Amygdala (tissue), 56 donors: ENCODE measurements at regions not wholly inside any gene's neighbourhood (a gene's known extent, or its start where the extent isn't known, plus 50 kb on each side); places are given as distances from the start of the nearest gene placed in this dataset.

Experiments
- DNase-seq, 56 donors: peaks; one replicate each; lab custom pipeline; 2025; lab: John Stamatoyannopoulos, UW

DNA sequence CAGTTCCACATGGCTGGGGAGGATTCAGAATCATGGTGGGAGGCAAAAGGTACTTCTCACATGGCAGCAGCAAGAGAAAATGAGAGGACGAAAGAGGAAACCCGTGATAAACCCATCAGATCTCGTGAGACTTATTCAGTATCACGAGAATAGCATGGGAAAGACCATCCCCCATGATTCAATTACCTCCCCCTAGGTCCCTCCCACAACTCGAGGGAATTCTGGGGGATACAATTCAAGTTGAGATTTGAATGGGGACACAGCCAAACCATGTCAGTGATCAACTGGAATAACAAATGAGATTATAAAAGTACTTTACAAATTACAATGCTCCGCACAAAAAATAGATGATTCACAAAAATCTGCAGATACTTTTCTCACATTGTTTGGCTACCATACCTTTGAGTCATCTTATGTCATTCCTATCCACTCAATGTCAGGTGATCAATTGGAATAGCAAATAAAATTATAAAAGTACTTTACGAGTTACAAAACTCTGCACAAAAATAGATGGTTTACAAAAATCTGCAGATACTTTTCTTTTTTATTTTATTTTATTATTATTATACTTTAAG, 338.9 kb downstream of the C12orf50 start:
- no peak for DNase-seq

DNA sequence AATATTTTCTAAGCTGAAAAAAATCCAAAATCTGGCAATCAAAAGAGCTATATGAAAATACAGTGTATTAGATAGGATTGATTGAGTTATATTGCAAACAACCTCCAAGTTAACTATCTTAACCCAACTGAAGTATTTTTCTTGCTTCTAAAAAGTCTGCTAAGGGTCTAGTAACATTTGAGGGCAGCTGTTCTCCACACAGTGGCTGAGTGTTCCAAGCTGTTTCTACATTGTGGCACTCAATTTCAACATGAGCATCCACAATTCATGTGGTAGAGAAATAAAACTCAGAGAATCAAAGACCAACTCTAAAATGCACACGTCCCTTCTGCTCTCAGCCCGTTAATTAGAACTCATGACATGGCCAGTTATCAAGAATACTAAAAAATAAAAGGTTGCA, 340.0 kb downstream of the C12orf50 start:
- DNase-seq, result no peak

DNA sequence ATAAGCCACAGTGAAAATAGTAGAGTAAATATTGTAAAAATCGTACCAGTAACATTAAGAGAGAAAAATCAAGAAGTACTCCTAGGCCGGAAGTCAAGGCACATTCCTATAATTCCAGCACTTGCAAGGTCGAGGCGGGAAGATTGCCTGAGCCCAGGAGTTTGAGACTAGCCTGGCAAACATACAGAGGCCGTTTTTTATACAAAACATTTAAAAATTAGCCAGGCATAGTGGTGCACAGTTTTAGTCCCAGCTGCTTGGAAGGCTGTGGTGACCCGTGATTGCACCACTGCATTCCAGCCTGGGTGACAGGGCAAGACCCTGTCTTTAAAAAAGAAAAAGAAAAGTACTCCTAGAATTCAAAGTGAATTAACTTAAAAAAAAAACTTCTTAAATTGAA, 341.8 kb downstream of the C12orf50 start:
- no peak for DNase-seq

DNA sequence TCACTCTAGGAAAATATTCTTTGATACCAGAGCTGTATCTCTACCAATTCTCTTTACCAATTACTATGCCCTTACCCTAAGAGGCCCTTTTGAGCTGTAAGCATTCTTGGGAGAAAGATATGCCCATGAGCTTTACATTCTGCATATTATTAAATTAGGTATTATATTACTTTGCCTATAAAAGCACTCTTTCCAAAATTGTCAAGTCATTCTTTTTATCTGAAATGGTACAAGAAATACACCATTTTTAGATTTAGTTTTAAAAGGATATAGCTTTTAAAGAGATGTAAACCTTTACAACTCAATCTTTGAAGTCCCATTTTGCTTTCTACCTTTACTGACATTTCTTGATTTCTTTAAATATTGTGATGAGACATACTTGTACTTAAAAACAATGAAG, 343.5 kb downstream of the C12orf50 start:
- DNase-seq, result no peak

DNA sequence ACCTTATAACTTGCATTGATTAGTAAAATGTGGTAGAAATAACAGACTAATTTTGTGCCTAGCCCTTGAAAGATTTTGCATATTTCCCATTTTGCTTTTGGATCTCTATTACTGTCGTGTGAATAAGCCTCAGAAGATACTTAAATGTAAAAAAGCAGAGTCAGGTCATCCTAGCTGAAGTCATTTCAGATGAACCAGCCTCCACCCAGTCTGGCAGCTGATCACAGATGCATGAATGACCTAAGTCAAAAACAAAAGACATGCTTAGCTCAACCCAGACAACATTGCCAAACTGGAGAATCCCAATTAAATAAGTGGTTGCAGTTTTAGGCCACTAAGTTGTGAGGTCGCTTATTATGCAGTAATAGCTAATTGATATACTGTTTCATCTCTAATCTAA, 349.9 kb downstream of the C12orf50 start:
- no peak for DNase-seq

DNA sequence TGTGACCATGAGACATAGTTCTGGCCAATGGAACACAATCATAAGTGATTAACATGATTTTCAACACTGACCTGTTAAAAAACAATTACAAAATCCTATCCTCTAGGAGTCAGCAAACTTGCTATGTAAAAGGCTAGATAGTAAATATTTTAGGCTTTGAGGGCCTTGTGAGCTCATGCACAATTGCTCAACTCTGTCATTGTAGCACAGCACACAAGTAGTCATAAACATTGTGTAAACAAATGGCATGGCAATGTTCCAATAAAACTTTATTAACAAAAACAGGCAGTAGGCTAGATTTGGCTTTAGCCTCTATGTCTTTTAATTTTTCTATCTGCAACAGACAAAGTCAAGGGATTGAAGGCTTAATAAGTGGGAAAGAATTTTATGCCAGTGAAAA, 350.7 kb downstream of the C12orf50 start:
- DNase-seq, result no peak

DNA sequence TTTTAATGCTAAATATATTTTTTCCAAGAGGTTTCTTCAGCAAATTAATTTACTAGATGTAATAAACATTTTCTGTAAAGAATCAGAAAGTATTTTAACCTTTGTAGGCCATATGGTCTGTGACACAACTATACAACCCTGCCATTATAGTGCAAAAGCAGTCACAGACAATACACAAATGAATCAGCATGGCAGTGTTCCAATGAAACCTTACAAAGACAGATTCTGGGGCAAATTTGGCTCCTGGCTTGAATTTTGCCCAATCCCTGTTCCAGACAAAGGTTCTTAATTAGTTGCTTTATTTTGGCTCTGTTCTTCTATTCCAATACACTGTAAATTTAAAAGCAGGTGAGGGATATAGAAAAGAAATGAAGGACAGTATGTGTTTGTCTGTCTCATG, 352.5 kb downstream of the C12orf50 start:
- no peak for DNase-seq

DNA sequence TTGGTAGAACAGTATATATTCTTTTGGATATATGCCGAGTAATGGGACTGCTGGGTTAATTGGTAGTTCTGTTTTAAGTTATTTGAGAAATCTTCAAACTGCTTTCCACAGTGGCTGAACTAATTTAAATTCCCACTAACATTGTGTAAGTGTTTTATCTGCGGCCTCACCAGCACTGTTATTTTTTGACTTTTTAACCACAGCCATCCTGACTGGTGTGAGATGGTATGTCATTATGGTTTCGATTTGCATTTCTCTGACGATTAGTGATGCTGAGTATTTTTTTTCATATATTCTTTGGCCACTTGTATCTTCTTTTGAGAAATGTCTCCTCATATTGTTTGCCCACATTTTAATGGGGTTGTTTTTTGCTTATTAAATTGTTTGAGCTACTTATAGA, 357.4 kb downstream of the C12orf50 start:
- no peak for DNase-seq

DNA sequence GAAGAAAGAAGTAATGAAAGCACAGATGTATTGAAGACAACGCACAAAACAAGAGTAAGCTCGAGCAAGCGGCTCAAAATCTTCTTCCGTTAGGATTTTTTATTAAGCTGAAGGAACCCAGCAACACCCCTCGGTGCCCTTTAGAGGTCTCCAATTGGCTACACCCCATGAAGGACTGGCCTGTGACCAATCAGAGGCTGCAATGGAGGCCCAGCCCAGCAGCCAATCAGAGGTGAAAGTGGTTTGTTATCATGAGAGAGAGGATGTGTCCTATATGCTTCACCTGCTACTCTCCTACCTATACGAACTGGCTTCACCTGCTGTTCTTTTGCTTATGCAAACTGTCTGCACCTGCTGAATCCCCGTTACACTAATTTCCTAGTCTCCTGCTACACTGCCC, 358.8 kb downstream of the C12orf50 start:
- no peak for DNase-seq

DNA sequence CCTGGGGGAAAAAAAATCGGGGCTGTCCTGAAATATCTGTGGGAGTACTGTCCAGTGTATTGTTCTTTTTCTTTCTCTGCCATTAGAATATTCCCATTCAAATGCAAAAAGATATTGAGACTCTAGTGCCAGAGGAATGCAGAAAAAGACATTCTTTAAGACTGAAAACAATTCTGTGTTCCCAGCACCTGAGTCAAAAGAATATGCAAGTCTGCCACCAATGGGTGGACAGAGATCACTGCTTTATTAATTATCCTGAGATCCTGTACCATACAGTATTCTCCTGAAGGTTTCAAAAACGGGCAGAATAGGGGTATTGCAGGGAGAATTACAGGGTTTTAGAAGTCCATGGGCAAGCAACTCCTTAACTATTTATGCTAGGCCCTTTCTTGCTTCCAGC, 361.8 kb downstream of the C12orf50 start:
- no peak for DNase-seq

DNA sequence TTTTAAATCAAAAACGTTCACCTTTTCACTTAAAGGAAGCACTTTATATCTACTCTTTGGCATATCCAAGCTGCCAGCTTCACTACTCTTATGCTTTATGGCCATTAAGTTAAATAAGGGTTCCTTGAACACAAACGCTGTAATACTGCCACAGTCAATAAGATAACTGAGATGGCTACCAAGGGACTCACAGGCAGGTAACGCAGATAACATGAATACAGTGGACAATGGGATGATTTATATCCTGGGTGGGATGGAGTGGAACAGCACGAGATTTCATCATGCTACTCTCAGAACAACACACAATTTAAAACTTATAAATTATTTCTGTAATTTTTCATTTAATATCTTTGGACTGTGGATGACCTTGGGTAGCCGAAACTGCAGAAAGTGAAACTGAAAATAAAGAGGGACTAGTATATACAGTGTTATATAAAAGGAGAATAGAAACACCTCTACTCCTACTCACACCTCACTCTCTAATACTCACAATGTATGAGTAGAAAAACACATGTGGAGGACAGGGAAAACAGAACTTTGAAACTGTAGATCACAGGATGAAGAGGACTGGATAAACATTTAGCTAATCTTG, 367.3 kb downstream of the C12orf50 start:
- DNase-seq, result no peak

DNA sequence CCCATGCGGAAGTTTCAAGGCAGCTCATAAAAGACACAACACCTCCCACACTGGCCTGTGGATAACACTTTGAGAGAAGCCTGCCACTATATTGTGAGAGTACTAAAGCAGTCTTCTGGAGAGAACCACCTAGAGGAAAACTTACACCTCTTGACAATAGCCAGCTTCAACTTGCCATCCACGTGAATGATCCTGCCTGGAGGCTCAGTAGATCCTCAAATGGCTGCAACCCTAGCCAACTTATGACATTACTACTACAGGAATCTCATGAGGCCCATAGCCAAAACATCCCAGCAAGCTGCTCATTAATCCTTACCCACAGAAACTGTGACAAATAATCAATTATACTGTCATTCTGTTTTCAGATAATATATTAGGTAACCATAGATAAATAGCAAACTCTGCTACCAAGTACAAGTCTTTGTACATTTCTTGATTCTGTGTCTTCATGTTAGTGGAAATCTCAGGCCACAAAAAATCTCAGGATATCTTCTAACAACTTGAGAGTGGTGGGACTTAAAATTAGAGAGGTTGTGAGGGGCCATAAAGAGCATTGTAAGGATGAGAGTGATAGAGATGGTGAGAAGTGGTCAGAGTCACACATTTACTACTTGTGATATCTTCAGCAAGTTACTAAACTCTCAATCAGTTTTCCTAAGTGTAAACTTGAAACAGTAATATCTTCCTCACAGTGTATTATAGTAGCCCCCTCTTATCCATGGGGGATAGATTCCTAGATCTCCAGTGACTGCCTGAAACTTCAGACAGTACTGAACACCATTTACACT, 368.0 kb downstream of the C12orf50 start:
- DNase-seq, result no peak

DNA sequence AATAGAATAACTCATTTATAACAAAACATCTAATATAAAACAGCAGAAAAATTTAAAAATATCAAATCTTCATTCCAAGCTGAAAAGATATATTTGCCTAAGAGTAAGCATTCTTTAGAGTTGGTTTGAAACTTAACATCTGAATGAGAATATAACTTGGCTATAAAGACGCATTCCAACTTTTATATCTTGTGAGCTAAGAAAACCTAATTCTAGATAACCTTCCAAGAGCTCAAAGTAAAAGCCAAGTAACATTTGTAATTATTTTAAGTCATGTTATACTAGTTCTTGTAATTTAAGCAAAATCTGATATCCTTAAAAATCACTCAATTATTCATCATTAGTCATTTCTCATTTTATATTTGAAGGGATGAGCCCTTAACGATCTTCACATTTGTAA, 368.9 kb downstream of the C12orf50 start:
- DNase-seq, result no peak

DNA sequence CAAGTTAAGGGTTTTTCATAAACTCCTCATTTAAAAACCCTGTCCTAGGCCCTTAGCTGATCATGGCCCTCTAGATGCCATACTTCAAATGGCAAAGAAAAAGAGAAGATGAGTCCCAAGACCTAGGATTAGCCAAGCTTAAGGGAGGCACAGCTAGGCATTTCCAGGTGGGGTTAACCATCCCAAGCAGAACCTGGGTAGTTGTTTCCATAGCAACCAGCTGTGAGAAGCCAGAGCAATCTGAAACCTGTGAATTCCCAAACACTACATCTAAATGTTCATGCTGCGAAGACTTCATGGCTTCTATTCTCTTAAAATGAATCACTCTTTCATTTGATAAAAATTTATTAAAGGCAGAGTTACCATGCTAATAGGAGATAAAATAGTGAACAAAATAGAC, 372.9 kb downstream of the C12orf50 start:
- DNase-seq, result no peak

DNA sequence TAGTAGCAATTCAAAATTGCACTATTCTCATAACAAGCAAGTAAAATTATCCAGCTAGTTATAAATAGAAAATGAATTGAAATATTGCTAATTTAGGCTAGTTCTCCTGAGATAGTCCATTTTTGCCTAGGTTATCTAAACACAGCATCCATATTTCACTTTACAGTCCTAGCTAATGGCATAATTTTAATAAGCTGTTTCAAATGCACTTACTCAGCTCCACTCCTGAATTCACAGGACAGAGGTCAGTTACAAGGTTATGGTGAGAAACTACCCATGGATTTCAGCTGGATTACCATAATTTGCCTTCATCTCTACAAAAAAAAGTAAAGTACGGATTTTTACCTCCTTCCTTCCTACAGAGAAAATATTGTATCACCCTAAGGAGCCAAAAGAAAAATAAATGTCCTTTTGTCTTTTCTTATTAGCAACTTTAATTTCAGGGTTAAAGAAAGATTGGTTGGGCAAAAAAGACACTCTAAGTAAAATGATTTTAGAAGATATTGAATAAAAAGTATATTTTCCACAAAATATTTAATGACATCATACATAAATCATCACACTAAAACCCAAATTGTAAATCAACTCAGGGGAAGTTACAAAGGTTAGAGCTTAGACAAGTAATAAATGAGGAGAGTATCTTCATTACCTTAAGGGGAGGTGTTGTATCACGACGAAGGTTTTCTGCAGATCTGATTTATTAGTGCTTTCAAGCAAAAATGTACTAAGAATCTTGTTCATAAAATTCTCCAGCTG, 377.4 kb downstream of the C12orf50 start:
- no peak for DNase-seq

DNA sequence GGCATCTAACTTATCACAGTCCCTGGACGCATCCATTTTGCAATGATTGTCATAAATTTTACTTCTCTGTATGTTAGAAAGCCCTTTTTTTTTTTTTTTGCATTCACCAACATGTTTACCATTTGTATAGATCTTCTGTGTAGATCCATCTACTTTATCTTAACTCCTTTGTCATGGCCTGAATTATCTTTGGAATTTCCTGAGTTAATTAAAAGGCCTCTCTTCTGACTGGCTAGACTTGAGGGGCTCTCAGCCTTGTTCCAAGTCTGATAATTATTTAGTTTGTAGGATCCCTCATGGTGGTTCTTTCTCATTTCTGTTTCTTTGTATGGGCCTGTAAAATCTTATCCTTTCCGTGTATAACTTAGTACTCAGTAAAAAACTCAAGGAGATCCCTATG, 387.0 kb downstream of the C12orf50 start:
- DNase-seq, result no peak

DNA sequence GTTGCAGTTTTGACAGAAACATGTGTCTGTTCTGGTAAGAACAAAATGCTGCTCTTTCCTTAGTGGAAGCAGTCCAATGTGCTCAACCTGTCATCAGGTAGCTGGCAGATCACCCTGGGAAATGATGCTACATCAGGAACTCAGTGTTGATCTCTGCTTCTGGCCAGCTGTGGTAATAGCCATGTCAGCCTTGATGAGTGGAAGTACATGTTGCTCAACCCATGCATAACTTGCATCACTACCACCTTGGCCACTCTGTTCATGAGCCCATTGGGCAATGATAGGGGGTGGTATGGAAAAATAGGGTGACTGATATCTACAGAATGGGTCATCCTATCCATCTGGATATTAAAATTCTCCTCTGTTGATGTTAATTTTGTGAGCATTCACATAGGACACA, 411.0 kb downstream of the C12orf50 start:
- DNase-seq, result no peak

DNA sequence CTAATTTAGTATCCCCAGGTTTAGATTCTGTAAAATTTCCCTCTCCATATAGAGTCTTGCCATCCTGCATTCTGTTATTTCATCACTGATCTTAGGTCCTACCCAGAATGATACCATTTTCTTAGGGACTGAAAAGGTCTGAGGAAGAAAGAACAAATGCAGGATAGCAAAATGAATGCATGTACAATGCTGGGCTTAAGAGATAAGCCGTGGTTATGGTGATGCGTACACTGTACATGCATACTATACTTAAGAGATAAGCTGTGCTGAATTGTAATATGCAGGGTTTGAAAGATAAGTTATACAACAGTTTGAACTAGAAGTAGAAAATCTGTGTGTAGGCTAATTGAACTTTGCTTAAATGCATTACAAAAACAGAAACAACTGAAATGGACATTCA, 416.2 kb downstream of the C12orf50 start:
- no peak for DNase-seq

DNA sequence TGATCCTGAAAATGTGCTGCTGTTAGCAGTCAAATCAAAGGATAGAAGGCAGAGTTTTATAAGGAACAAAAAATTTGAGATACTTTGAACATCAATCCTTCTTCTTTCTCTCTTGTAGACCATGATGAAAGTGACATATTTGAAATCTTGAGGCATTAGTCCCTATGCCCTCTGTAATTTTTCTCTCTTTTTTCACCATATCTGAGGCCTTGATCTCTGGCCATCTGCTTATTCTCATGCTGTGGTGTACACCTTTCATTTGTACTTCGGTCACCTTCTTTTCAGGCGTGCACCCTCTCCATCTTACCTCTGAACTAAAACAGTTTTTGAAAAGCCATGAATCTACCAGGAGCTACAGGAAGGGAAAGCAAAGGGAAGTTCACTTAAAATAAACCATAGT, 420.9 kb downstream of the C12orf50 start:
- DNase-seq, result no peak

DNA sequence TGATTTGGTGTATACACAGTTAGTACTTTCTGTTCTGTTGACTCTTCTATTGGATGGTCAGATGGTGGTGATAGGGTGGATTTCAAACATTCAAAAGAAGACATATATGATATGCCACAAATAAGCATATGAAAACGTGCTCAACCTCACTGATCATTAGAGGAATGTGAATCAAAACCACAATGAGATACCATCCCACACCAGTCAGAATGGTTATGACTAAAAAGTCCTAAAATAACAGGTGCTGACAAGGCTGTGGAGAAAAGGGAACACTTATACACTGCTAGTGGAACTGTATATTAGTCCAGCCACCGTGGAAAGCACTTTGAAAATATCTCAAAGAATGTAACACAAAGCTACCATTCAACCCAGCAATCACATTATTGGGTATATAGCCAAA, 425.5 kb downstream of the C12orf50 start:
- no peak for DNase-seq

DNA sequence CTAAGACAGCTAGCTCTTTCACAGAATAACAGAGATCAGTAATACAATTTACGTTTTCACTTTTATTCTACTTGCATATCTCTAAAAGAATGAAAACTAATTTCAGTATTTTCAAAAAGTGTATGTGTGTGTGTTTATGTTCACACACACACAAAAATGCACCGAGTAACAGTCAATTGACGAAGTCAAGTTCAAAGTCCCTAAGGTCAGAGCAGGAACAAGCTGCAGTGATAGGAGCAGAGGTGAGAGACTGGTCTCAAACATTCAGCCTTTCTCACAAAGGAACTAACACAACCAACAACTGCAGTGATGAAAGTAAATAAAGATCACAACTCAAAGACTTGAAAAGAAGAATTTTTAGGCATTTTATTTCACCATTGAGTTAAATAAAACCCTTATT, 429.7 kb downstream of the C12orf50 start:
- no peak for DNase-seq

DNA sequence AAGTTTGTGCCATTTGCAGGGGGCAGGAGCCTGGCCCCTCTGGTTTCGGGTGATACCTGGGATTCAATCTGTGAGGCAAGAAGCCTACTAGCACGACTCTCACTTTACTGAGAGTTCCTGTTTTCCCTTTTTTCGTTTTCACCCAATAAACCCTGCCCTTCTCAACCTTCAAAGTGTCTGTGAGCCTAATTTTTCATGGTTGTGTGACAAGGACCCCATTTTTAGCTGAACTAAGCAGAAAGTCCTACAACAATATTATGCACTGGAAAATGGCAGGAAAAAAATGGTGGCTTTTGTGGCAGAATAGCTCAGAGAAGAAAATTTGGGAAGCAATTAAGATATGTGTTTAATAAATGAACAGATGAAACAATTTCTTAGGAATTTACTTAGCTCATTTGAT, 432.1 kb downstream of the C12orf50 start:
- DNase-seq, result no peak
